ENCODE measurements at regions not wholly inside any gene's neighbourhood (a gene's known extent, or its start where the extent isn't known, plus 50 kb on each side); places are given as distances from the start of the nearest gene placed in this dataset.

DNA sequence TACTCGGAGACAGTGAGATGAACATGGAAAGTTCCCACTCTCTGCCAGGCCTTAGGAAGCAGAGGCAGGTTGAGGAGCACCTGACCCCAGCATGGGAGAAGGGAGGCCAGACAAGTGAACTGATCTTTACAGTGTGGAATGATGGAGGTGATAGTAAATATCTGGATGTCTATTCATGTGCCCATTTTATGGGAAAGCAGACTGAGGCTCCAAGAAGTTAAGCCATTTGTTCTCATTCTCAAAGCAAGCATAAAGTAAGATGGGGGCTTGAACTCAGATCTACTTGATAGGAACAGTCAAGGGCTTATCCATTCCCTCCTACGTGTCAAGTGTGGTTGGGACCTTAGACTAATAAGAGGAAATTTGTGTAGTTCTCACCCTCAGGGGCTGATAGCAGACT lies 461.5 kb downstream of the MN1 start (continued):
- TF ChIP-seq, protein P1, sequence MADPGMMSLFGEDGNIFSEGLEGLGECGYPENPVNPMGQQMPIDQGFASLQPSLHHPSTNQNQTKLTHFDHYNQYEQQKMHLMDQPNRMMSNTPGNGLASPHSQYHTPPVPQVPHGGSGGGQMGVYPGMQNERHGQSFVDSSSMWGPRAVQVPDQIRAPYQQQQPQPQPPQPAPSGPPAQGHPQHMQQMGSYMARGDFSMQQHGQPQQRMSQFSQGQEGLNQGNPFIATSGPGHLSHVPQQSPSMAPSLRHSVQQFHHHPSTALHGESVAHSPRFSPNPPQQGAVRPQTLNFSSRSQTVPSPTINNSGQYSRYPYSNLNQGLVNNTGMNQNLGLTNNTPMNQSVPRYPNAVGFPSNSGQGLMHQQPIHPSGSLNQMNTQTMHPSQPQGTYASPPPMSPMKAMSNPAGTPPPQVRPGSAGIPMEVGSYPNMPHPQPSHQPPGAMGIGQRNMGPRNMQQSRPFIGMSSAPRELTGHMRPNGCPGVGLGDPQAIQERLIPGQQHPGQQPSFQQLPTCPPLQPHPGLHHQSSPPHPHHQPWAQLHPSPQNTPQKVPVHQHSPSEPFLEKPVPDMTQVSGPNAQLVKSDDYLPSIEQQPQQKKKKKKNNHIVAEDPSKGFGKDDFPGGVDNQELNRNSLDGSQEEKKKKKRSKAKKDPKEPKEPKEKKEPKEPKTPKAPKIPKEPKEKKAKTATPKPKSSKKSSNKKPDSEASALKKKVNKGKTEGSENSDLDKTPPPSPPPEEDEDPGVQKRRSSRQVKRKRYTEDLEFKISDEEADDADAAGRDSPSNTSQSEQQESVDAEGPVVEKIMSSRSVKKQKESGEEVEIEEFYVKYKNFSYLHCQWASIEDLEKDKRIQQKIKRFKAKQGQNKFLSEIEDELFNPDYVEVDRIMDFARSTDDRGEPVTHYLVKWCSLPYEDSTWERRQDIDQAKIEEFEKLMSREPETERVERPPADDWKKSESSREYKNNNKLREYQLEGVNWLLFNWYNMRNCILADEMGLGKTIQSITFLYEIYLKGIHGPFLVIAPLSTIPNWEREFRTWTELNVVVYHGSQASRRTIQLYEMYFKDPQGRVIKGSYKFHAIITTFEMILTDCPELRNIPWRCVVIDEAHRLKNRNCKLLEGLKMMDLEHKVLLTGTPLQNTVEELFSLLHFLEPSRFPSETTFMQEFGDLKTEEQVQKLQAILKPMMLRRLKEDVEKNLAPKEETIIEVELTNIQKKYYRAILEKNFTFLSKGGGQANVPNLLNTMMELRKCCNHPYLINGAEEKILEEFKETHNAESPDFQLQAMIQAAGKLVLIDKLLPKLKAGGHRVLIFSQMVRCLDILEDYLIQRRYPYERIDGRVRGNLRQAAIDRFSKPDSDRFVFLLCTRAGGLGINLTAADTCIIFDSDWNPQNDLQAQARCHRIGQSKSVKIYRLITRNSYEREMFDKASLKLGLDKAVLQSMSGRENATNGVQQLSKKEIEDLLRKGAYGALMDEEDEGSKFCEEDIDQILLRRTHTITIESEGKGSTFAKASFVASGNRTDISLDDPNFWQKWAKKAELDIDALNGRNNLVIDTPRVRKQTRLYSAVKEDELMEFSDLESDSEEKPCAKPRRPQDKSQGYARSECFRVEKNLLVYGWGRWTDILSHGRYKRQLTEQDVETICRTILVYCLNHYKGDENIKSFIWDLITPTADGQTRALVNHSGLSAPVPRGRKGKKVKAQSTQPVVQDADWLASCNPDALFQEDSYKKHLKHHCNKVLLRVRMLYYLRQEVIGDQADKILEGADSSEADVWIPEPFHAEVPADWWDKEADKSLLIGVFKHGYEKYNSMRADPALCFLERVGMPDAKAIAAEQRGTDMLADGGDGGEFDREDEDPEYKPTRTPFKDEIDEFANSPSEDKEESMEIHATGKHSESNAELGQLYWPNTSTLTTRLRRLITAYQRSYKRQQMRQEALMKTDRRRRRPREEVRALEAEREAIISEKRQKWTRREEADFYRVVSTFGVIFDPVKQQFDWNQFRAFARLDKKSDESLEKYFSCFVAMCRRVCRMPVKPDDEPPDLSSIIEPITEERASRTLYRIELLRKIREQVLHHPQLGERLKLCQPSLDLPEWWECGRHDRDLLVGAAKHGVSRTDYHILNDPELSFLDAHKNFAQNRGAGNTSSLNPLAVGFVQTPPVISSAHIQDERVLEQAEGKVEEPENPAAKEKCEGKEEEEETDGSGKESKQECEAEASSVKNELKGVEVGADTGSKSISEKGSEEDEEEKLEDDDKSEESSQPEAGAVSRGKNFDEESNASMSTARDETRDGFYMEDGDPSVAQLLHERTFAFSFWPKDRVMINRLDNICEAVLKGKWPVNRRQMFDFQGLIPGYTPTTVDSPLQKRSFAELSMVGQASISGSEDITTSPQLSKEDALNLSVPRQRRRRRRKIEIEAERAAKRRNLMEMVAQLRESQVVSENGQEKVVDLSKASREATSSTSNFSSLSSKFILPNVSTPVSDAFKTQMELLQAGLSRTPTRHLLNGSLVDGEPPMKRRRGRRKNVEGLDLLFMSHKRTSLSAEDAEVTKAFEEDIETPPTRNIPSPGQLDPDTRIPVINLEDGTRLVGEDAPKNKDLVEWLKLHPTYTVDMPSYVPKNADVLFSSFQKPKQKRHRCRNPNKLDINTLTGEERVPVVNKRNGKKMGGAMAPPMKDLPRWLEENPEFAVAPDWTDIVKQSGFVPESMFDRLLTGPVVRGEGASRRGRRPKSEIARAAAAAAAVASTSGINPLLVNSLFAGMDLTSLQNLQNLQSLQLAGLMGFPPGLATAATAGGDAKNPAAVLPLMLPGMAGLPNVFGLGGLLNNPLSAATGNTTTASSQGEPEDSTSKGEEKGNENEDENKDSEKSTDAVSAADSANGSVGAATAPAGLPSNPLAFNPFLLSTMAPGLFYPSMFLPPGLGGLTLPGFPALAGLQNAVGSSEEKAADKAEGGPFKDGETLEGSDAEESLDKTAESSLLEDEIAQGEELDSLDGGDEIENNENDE (IDR thresholded peaks at IDR 0.05; ENCODE audit: insufficient replicate concordance, low read length): no peak
- TF ChIP-seq EP300 (IDR thresholded peaks at IDR 0.05; ENCODE audit: borderline replicate concordance in 1 of 2, low read depth in 2 of 2, low read length in 2 of 2): no peak
- TF ChIP-seq BACH1 (IDR thresholded peaks at IDR 0.05; ENCODE audit: low read length): no peak
- TF ChIP-seq RXRA (IDR thresholded peaks at IDR 0.05; ENCODE audit: insufficient read depth, low read depth, low read length): no peak
- TF ChIP-seq KDM1A (IDR thresholded peaks at IDR 0.05; ENCODE audit: borderline replicate concordance, low read length): peak; percentile 79; the same call in 1 of the 2 replicates

All from H1 (cell line).